ENCODE measurements at regions not wholly inside any gene's neighbourhood (a gene's known extent, or its start where the extent isn't known, plus 50 kb on each side); places are given as distances from the start of the nearest gene placed in this dataset.
"Not testable (repeated sequence)": the region's sequence is repeated elsewhere in the genome, so short reads cannot be mapped to it uniquely, and the experiment has no call there.

GRCh38 chr12:61250303-61250702, 1009.9 kb upstream of the USP15 start:
- H3K9ac ChIP-seq (ENCODE audit: insufficient read depth, low read length): no peak overlapping the region
- H3K4me1 ChIP-seq (ENCODE audit: control insufficient read depth, extremely low read depth, insufficient read depth, low read length): no peaks in the 10 kb centered on the region
- no peak for DNase-seq (ENCODE audit: low read depth in 2 of 2)
- H4K20me1 ChIP-seq (ENCODE audit: control insufficient read depth, extremely low read depth, insufficient read depth, low read length): no peaks in the 10 kb centered on the region
- H3K36me3 ChIP-seq (ENCODE audit: control insufficient read depth, insufficient read depth, low read length): no peaks in the 10 kb centered on the region
- no peaks in the 10 kb centered on the region for H3K27me3 ChIP-seq (ENCODE audit: control insufficient read depth, insufficient read depth, low read length)
- H3K27ac ChIP-seq (ENCODE audit: insufficient read depth, low read length): no peak overlapping the region
- H3K9me3 ChIP-seq (ENCODE audit: control insufficient read depth, insufficient read depth, low read depth, low read length): no peaks in the 10 kb centered on the region
- H3K4me3 ChIP-seq (replicated peaks in 1 of 4; ENCODE audit: control extremely low read depth in 1 of 4, insufficient read depth in 1 of 4, low read depth in 3 of 4, low read length in 4 of 4): no peak overlapping the region
- H2AFZ ChIP-seq (ENCODE audit: low read length): no peak overlapping the region
- no peak overlapping the region for H3K4me2 ChIP-seq (ENCODE audit: extremely low read depth, insufficient read depth, low read length)
- H3K79me2 ChIP-seq (ENCODE audit: control insufficient read depth, insufficient read depth, low read length): no peaks in the 10 kb centered on the region
- no peak for TF ChIP-seq EZH2 (IDR thresholded peaks at IDR 0.05; ENCODE audit: low read length, missing control alignments)

GRCh38 chr12:61251076-61251475, 1009.1 kb upstream of the USP15 start:
- Histone ChIP-seq H3K4me1 (ENCODE audit: control insufficient read depth, extremely low read depth, insufficient read depth, low read length) (no peaks in the 10 kb centered on the region), H3K36me3 (ENCODE audit: control insufficient read depth, insufficient read depth, low read length) (no peaks in the 10 kb centered on the region), H3K4me2 (ENCODE audit: extremely low read depth, insufficient read depth, low read length) (no peak overlapping the region), H3K79me2 (ENCODE audit: control insufficient read depth, insufficient read depth, low read length) (no peaks in the 10 kb centered on the region), H3K27me3 (ENCODE audit: control insufficient read depth, insufficient read depth, low read length) (no peaks in the 10 kb centered on the region), H3K9me3 (ENCODE audit: control insufficient read depth, insufficient read depth, low read depth, low read length) (no peaks in the 10 kb centered on the region), H3K27ac (ENCODE audit: insufficient read depth, low read length) (no peak overlapping the region), H3K4me3 (replicated peaks in 1 of 4; ENCODE audit: control extremely low read depth in 1 of 4, insufficient read depth in 1 of 4, low read depth in 3 of 4, low read length in 4 of 4) (no peak overlapping the region), H3K9ac (ENCODE audit: insufficient read depth, low read length) (no peak overlapping the region), H4K20me1 (ENCODE audit: control insufficient read depth, extremely low read depth, insufficient read depth, low read length) (no peaks in the 10 kb centered on the region), H2AFZ (ENCODE audit: low read length) (no peak overlapping the region)
- DNase-seq (ENCODE audit: low read depth in 2 of 2): no peak
- no peak for TF ChIP-seq CTCF (conservative IDR thresholded peaks at IDR 0.05 in 1 of 2, IDR thresholded peaks at IDR 0.05 in 1 of 2; ENCODE audit: low read depth in 1 of 2, low read length in 2 of 2)
- no peak for TF ChIP-seq EZH2 (IDR thresholded peaks at IDR 0.05; ENCODE audit: low read length, missing control alignments)

- no peaks in the 10 kb centered on the region for H3K9me3 ChIP-seq (ENCODE audit: control insufficient read depth, insufficient read depth, low read depth, low read length)
- no peaks in the 10 kb centered on the region for H4K20me1 ChIP-seq (ENCODE audit: control insufficient read depth, extremely low read depth, insufficient read depth, low read length)
- TF ChIP-seq EZH2 (IDR thresholded peaks at IDR 0.05; ENCODE audit: low read length, missing control alignments): no peak
- TF ChIP-seq CTCF (conservative IDR thresholded peaks at IDR 0.05 in 1 of 2, IDR thresholded peaks at IDR 0.05 in 1 of 2; ENCODE audit: low read depth in 1 of 2, low read length in 2 of 2): no peak
- H3K4me1 ChIP-seq (ENCODE audit: control insufficient read depth, extremely low read depth, insufficient read depth, low read length): no peaks in the 10 kb centered on the region
- no peak overlapping the region for H3K27ac ChIP-seq (ENCODE audit: insufficient read depth, low read length)
- no peaks in the 10 kb centered on the region for H3K36me3 ChIP-seq (ENCODE audit: control insufficient read depth, insufficient read depth, low read length)
- H3K9ac ChIP-seq (ENCODE audit: insufficient read depth, low read length): no peak overlapping the region
- DNase-seq (ENCODE audit: low read depth in 2 of 2): no peak
- no peak overlapping the region for H2AFZ ChIP-seq (ENCODE audit: low read length)
- H3K4me3 ChIP-seq (replicated peaks in 1 of 4; ENCODE audit: control extremely low read depth in 1 of 4, insufficient read depth in 1 of 4, low read depth in 3 of 4, low read length in 4 of 4): no peak overlapping the region
- H3K79me2 ChIP-seq (ENCODE audit: control insufficient read depth, insufficient read depth, low read length): no peaks in the 10 kb centered on the region
- H3K27me3 ChIP-seq (ENCODE audit: control insufficient read depth, insufficient read depth, low read length): no peaks in the 10 kb centered on the region
- H3K4me2 ChIP-seq (ENCODE audit: extremely low read depth, insufficient read depth, low read length): no peak overlapping the region
Observed at GRCh38 chr12:61254225-61254624, 1006.0 kb upstream of the USP15 start.

- H3K27ac ChIP-seq (ENCODE audit: insufficient read depth, low read length); H2AFZ ChIP-seq (ENCODE audit: low read length); H4K20me1 ChIP-seq (ENCODE audit: control insufficient read depth, extremely low read depth, insufficient read depth, low read length); H3K79me2 ChIP-seq (ENCODE audit: control insufficient read depth, insufficient read depth, low read length); DNase-seq (ENCODE audit: low read depth in 2 of 2); H3K4me1 ChIP-seq (ENCODE audit: control insufficient read depth, extremely low read depth, insufficient read depth, low read length); H3K9ac ChIP-seq (ENCODE audit: insufficient read depth, low read length); H3K4me3 ChIP-seq (replicated peaks in 1 of 4; ENCODE audit: control extremely low read depth in 1 of 4, insufficient read depth in 1 of 4, low read depth in 3 of 4, low read length in 4 of 4); H3K27me3 ChIP-seq (ENCODE audit: control insufficient read depth, insufficient read depth, low read length); H3K36me3 ChIP-seq (ENCODE audit: control insufficient read depth, insufficient read depth, low read length); H3K9me3 ChIP-seq (ENCODE audit: control insufficient read depth, insufficient read depth, low read depth, low read length); H3K4me2 ChIP-seq (ENCODE audit: extremely low read depth, insufficient read depth, low read length): not testable (repeated sequence)
Observed at GRCh38 chr12:61264294-61264693, 995.9 kb upstream of the USP15 start.

All from fibroblast of lung (primary cell).